ENCODE measurements at regions not wholly inside any gene's neighbourhood (a gene's known extent, or its start where the extent isn't known, plus 50 kb on each side); places are given as distances from the start of the nearest gene placed in this dataset.

DNA sequence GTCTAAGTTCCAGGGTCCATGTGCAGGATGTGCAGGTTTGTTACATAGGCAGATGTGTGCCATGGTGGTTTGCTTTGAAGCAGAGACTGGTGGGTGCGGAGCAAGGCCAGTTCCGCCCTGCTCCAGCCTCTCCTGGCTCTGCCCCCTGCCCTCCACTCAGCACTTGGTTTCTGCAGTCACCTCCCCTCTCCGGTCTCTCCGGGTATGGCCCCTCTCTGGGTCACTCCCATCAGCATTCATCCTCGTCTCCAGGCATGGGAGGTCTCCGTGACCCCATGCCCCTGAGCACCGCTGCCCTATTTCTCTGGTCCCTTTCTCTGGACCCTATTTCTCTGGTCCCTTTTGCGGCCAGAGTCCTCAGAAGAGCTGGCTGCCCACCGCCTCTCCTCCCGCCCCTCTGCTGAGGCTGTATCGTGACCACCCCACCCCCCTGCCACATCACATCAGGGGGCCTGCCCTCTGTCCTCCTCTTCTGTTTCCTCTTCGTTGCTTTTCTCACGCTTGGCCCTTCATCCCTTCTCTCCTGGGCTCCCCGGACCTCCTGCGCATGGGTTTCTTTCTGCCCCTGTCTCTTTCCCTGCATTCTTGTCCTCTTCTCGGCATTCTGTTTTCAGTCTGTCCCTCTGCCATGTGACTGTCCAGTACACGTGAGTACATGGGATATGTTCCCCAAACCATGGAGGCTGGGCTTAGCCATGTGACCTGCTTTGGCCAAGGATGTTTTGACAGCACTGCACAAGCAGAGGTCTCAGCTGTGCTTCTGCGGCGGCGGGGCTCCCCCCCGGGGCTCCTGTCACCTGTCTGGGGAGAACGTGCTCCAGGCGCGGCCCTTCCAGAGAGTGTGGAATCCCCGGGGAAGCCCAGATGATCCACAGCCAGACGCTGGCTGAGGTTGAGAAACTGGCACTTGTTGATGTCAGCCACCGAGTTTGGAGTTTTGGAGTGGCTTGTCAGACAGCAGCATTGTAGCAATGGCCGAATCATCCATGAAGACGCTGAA lies 54.4 kb upstream of the C1orf174 start:
- no peak for DNase-seq

DNA sequence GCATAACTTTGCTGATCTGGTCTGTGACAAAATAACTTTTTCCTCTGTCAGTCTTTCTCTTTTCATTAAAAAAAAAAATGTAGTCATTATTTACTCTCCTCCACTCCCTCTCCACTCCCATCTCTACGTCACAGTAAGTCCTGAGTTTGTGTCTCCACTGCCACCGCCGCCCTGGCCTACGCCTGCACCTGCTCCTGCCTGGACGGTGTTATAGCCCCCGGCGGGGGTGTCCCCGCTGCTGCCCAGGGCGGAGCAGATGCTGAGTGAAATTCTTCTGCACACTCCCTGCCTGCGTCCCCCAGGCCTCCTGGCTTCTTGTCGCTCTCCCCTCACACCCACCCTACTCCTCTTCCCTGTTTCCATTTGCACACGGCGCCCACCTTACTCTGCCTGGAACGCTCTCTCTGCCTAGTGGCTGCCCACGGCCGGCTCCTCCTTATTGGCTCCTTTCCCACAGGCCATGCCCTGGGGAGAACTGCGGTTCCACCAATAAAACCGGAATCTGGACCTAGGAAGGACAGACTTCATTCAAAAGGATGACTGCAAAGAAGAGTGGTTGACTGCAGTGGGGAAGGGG lies 55.2 kb upstream of the C1orf174 start:
- DNase-seq = no peak

DNA sequence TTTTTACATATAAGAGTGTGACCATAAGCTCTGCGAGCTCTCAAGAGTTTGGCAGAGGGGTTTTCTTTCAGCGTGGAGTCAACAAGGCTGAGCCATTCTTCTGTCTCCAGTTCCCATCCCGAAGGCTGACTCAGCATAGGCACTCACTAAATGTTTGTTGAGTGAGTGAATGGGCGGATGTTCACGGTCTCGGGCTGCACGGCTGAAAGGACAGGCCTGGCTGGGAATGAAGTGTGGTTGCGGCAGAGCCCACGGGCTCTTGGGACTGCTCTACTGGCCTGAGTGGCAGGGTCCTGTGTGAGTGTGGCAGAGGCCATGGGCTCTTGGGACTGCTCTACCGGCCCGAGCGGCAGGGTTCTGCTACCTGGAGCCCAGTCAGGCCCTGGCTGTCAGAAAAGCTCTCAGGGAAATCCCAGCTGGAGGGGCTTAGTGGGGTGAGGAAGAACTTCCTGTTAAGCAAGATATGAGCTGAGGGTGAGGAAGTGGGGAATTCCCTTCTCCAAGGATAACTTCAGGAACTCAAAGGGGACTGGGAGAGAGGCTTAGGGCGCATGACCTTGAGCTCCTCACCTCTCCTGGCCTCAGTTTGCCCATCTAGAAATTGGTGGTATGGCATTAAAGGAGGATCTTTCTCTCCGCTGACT lies 56.6 kb upstream of the C1orf174 start:
- DNase-seq = no peak

DNA sequence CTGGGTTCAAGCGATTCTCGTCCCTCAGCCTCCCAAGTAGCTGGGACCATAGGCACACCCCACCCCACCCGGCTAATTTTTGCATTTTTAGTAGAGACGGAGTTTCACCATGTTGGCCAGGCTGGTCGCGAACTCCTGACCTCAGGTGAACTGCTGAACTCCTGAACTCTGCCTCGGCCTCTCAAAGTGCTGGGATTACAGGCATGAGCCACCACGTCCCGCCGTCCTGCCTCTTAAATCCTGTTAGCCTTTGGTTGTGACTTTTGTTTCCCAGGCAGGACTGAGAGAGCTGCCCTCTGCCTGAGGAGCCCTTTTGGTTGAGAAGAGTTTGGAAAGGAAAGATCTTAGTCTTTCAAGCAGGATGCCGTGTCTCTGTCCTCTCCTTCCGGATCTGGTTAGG lies 59.3 kb upstream of the C1orf174 start:
- no peak for DNase-seq

DNA sequence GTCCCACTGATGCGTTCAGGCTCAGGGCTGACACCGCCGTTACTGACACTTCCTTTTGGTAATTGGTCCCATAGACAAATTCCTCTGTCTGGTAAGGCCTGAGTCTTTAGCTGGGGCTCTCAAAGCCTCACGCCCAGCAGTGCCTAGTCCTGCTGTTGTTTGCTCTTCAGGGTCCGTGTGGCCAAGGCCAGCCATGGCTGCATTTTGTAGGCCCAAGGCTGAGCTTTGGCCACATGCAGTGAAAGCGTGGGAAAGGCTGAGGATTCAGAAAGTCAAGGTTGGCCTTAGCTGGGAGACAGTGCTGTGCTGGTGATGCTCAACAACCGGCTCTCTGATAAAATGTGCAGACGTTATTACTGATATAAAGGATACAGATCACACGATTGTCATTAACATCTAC lies 63.5 kb upstream of the C1orf174 start:
- DNase-seq = no peak

DNA sequence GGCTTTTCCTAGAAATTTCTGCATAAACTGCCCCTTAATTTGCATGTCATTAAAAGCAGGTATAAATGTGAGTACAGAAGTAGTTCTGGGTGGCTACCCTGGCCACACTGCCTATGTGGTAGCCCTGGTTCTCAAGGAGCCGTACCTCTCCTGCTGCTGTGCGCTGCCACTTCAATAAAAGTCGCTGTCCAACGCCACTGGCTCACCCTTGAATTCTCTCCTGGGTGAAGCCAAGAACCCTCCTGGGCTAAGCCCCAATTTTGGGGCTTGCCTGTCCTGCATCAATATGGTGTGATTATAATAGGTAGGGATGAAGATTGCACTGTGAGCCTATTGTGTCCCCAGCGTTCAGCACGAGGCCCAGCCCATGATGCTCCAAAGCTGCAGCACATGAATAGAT lies 65.6 kb upstream of the C1orf174 start:
- DNase-seq = no peak

DNA sequence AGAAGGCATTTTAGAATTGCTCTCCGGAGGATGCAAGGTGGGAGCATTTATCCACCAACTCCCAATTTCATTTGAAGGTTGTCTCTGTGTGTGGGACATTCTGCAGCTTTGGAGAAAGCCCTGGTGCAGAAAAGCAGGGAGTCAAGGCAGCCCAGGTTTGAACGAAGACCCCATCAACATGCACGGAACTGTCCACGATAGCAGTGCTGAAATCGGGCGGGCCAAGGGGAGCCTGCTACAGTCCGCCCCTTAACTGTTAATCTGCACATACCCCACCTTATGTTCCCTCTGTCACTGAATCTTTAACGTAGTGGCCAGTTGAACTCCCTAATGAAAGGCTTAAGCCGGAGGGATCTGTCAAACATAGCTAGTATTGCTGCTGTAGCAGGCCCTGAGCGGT lies 68.8 kb upstream of the C1orf174 start:
- DNase-seq = no peak

DNA sequence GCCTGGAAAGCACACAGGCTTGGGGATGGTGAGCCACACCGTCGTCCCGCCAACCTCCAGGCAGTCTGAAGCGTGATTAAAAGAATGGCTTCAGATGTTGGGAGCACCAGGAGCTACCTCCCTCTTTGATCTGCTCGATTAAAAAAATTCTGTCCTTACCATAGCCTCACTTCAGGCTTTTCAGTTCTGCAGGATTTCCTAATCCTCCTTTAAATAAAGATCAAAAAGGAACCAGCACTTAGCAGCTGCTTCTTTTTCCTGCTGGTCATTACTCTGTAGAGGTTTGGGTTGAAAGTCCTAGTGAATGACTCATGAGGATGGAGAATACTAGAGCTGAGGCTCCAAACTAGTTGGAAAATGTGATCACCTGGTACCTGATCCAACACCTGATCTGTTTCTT lies 71.9 kb upstream of the C1orf174 start:
- DNase-seq = no peak

DNA sequence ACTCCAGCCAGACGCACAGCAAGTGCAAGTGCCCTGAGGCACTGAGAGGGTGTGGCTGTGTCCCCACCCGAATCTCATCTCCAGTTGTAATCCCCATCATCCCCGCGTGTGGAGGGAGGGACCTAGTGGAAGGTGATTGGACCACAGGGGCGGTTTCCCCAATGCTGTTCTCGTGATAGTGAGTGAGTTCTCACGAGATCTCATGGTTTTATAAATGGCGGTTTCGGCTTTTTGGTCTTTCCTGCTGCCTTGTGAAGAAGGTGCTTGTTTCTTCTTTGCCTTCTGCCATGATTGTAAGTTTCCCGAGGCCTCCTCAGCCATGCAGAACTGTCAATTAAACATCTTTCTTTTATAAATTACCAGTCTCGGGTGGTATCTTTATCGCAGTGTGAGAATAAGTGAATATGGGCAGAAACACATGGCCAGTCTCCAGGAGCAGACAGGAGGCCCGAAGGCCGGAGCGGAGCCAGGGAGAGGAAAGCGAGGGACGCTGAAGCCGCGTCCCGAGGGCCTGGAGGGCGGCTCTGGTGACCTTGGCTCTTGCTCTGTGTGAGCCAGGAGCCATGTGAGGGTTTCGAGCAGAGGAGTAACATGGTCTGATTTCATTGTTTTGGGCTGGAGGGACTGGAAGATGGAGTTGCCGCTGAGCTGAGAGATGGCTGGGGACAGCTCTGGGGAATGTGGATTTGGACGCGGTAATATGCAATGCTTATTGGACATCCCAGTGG lies 76.0 kb upstream of the C1orf174 start:
- DNase-seq = no peak

DNA sequence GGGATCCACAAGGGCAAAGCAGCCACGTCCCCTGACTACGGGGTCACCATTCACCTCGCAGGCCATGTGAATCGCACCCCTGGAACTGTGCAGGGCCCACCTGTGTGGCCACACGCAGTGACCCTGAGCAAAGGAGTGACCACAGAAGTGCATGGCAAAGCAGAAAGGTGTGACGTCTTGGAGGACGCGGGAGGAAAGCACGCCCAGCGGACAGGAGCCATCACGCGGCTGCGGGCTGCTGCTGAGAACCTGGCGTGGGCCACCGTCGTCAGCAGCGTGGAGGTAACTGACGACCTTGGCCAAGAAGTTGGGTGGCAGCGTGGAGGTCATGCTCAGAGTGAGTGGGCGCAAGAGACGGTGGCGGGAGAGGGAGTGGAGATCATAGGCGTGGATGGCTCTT lies 76.7 kb upstream of the C1orf174 start:
- DNase-seq = no peak

DNA sequence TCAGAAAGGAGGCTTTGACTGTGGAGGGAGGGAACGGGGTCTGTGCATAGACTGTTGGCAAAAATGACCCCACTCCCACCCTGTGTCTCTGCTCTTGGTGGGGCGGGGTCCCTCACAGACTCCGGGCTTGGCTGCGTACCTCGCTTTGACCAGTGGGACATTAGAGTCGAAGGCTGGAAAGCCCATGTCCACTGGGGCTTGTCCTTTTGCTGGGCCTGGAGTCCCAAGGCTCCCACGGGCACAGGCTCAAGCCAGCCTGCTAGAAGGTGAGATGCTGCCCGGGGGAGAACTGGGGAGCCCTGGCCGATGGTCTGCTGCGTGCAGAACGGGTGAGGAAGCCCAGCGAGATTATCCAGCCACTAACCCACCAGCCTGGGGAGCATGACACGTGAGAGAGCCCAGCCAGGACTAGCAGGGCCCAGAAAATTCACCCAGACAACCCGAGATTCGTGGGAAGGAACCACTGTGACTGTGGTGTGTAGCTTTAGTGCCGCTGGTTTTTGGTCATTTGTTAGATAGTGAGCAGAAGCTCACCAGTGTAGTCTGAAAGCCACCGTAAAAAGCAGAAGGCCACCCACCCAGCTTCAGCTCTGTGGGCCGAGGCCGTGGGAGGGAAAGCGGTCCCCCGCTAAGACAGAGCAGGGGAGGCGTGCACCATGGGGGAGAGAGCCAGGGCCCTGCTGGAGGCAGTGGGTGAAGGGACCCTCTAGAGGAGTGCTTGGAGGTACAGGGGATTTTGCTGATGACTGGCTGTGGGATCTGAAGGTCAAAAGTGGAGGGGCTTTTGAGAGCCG lies 78.3 kb upstream of the C1orf174 start:
- DNase-seq = no peak

DNA sequence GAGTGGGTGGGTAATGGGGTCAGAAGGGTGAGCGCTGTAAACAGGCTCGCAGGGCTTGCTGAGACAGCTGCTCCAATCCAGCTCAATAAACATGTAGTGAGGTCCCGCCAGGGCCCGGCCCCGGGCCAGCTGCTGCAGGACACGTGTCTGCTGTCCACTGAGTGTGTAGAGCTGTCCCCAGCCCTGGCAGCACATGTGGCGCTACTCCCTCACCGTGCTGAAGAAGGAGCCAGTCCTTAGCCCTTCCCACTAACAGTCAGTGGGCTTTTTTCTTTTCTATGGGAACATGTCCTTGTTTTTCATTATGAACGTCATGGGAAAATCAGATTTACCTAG lies 78.9 kb upstream of the C1orf174 start:
- DNase-seq = no peak

DNA sequence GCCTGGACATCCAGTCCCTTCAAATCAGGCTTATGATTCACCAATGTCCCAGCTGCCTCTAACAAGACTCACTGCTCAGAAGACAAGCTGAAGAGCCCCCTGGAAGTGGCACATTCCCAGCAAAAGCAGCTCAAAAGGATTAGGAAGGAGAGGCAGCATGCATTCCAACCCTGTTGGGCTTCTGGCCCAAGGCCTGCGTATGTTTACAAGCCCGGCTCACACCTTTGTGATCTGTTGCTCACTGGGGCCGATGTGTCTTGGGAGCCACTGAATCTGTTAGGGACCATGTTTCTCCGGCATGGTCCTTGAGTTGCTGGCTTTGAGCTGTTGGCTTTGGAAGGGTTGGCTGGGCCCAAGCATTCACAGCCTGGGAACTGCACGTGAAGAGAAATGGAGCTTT lies 81.2 kb upstream of the C1orf174 start:
- DNase-seq = no peak

DNA sequence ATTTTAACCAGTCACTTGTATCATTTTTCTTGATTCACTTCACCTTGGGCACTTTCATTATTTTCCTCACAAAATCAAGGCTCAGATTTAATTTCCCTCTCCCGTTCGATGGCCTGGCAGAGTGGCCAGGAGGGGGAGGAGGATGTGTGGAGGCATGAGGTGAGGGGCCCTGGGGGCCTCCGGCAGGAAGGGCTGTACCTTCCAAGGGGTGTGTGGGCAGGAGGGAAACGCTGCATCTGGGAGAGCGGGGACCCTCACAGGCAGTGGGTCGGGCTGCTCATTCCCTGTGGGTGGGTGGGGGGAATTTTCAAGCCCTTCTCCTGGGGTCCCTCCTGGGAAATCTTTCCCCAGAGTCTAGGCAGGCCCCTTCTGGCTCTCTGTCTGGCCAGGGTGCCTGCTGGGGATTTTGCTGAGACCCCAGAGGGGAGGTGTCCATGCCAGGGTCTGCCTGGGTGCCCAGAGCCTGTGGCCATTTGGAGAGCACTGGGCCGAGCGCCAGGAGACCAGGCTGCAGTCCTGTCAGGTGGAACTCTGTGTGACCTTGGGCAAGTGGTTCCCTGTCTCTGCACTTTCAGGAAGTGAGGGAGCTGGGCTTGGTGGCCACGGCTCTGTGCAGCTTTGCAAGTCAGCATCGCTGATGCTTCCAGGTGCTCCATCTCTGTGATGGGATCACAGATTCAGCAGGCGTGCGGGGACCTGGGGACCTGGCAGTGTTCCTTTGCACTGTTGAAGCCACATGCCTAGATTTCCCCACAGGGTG lies 81.9 kb upstream of the C1orf174 start:
- DNase-seq = no peak

DNA sequence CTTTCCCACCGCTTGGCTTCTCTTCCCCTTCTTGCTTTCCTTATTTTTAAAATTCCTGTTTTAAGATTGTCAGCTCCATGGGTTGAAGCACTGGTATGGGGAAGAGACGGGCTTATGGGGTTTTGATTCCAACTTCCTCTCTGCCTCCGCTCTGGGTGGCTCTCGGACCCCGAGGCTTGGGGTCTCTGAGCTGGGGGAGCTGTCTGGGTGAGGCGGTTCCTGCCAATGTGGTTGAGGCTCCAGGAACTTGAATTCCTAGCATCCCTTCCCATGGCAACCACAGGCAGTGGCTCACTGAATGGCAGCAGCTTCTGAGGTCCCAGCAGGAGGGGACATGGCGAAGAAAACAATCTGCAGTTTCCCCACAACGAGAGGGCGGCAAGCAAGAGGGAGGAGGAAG lies 83.1 kb upstream of the C1orf174 start:
- no peak for DNase-seq

DNA sequence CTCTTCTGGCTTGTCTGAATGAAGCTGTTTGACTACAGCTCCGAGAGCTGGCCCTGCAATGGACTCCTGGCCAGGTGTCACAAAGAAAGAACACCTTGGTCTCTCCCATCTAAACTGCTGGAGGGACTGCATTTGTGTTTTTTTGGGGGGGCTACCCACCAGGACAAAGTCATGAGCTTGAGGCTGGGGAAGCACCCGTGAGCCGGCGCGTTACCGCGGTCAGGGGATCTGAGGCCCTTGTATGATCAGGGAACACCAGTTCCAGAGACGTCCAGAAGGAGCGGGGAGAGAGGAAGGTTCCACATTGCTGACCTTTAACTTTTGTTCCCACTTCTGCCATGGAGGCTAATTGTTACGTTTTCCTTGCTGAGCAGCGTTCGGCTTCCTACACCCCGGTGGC lies 84.5 kb upstream of the C1orf174 start:
- DNase-seq = no peak

DNA sequence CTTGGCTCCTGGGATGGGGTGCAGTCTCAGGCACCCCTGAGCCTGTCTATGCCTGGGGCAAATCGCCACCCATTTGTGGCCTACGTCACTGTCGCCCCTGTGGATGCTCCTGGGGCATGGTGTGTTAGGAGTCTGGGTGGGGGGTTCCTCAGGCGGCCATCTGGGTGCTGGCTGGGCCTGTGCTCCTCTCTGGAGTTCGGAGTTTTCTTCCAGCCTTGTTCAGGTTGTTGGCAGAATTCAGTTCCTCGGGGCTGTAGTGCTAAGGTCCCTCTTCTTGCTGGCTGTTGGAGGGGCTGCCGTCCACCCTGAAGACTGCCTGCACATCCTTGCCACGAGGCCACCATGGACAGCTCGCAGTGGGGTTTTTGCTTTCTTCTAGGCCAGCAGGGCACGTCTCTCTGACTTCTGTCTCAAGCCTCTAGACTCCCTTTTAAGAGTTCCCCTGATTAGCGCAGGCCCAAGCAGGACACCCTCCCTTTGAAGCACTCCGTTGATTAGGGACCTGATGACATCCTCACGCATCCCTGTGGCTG lies 86.7 kb upstream of the C1orf174 start:
- no peak for DNase-seq

DNA sequence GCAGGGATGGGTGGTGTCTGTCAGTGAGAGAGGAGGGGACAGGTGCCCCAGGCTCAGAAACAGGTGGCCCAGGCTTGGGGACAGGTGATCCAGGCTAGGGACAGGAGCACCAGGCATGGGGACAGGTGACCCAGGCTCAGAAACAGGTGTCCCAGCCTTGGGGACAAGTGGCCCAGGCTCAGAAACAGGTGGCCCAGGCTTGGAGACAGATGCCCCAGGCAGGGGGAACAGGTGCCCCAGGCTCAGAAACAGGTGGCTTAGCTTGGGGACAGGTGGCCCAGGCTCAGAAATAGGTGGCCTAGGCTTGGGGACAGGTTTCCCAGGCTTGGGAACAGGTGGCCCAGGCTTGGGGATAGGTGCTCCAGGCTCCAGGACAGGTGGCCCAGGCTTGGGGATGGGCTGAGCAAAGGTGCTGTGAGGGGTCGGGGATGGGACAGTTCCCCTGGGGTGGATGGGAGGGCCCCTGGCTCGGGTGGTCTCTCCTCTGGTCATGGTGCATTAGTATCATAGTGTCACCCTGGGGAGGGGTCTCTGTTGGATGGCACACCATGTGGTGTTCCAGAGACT lies 87.7 kb upstream of the C1orf174 start:
- DNase-seq = no peak

DNA sequence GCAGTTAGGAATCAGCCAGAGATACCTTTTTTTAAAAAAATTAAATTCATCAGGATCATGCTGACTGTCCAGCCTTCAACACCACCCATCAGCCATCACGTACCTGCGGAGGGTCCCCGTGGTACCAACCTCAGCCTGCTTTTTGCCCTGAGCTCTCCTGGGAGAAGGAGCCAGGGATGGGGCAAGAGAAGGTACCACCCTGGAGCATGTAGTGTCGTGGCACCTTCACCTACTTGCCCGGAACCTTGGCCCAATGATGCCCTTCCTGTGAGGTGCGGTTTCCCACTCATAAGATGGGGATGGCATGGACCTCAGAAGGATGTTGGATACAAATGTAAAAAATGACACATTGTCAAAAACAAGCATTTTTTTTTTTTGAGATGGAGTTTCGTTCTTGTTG lies 88.4 kb upstream of the C1orf174 start:
- DNase-seq = no peak

DNA sequence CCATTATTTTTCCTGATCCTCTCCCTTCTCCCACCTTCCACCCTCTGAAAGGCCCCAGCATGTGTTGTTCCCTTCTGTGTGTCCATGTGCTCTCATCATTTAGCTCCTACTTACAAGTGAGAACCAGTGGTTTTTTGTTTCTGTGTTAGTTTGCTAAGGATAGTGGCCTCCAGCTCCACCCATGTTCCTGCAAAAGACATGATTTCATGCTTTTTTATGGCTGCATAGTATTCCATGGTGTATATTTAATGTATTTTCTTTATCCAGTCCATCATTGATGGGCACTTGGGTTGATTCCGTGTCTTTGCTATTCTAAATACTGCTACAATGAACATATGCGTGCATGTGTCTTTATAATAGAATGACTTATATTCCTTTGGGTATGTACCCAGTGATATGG lies 89.4 kb upstream of the C1orf174 start:
- no peak for DNase-seq

Measured in nucleus accumbens (tissue), 56 donors.